Stimulated activated CD8-positive, alpha-beta memory T cell treated with anti-CD3 and anti-CD28 coated beads, Interleukin-2, amount 100 ng/mL, for 1 hour (primary cell): ENCODE measurements at regions not wholly inside any gene's neighbourhood (a gene's known extent, or its start where the extent isn't known, plus 50 kb on each side); places are given as distances from the start of the nearest gene placed in this dataset.
"Not testable (repeated sequence)": the region's sequence is repeated elsewhere in the genome, so short reads cannot be mapped to it uniquely, and the experiment has no call there.

Experiments
- DNase-seq, 2 donors: peaks; one replicate each; pipeline ENCODE4 v3.0.0-alpha.2; 2020; ENCODE audit warnings: low read depth in 2 of 2

- no peak for DNase-seq
Observed at GRCh38 chr6:145155873-145156782, 579.2 kb downstream of the EPM2A start.

- not testable (repeated sequence) for DNase-seq
Observed at GRCh38 chr6:145158636-145159035, 576.7 kb downstream of the EPM2A start.

DNA sequence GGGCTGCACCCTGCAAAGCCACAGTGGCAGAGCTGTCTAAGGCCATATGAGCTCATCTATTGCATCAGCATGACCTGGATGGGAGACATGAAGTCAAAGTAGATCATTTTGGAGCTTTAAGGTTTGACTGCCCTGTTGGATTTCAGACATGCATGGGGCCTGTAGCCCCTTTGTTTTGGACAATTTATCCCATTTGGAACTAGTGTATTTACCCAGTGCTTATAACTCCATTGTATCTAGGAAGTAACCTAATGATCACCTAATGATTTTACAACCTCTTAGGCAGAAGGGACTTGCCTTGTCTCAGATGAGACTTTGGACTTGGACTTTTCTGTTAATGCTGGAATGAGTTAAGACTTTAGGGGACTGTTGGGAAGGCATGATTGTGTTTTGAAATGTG is 575.4 kb downstream of the EPM2A start:
- DNase-seq: no peak

- no peak for DNase-seq
Observed at GRCh38 chr6:145161501-145161900, 573.8 kb downstream of the EPM2A start.

GRCh38 chr6:145169726-145170224 is 565.5 kb downstream of the EPM2A start:
- no peak for DNase-seq

GRCh38 chr6:145175470-145175869 is 559.9 kb downstream of the EPM2A start:
- DNase-seq: no peak

GRCh38 chr6:145178391-145178790 is 556.9 kb downstream of the EPM2A start:
- DNase-seq: no peak

GRCh38 chr6:145187491-145188206 is 547.7 kb downstream of the EPM2A start:
- DNase-seq: no peak

DNA sequence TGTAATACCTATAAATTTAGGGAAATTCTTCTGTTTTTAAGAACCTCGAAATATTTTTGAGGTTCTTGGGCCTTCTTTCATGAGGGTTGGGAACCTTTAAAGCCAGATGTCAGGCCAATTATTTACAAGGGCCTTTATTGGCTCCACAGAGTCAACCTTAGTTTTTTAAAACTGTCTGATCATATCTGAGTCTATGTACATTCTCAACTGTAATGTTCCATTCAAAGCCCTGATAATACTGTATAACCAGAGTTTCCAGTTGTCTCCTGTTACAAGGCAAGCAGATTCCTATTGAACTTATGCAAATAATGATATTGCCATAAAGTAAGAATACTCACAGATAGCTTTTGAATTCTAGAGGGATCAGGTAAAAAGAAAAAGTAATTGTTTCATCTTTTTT is 545.5 kb downstream of the EPM2A start:
- DNase-seq: no peak

GRCh38 chr6:145194389-145194788 is 540.9 kb downstream of the EPM2A start:
- no peak for DNase-seq

- DNase-seq: no peak
Observed at GRCh38 chr6:145199961-145200360, 535.4 kb downstream of the EPM2A start.

DNA sequence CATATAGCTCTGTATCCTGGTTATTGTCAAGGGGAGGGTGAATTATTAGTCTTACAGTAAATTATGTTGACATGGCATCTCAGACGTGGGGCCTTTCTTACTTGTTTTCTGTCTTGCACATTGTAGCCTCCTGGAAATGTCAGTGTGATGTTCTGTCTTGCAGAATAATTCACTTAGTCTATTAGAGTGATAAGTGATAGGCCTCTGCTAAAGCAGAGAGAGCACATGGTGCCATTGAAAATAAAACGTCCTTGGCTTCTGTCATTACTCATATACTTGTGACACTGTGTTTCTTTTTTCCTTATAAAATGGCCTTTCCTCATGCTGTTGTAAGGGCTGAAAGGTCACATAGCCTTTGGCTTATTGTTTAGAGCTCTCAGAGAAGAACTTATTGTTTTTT is 531.0 kb downstream of the EPM2A start:
- DNase-seq: no peak

DNA sequence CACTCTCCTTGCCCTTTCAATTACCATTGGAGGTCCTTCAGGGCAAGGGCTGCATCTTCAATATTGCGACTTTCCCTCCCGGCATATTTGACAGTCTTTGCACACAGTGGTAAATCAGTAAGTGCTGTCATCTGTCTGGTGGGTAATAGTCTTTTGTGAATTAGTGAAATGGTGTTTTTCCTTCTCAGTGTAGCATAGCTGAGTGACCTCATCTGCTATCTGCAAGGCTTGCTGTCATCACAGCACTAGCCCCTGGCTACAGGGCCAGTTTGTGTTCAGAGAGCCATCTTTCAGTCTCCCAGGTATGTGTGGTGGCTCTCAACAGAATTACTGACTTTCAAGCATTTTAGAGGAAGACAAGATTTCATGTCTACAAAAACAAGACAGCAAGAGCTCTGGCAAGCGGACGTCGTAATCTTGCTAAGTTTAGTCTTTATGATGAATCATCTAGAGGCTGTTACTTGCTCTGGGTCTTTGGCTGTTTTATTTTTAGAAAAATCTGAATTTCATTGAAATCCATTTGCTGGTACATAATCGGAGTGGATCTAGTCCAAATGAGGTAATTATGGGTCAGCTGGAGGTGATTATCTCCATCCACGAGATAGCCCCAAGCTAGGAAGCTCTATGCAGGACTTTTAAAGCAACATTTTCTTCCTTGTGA is 528.9 kb downstream of the EPM2A start:
- no peak for DNase-seq

GRCh38 chr6:145208474-145208873 is 526.8 kb downstream of the EPM2A start:
- no peak for DNase-seq

DNA sequence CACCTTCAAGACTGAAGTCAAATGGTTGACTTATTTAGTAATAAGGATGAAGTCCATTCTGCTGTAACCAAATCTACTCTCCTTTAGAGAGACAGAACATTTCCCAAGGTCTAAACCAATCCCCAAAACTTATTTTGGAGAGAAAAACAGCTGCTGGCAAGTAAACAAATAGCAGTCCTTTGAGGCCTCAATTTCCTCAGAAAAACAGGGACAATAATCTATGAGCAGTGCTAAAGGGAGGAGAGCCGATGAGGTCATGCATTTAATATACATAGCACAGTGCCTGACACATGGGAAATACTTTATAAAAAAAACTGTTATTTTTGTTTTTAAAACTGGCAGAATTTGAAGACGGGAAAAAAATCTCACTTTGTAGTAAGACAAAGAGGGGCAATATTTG is 526.0 kb downstream of the EPM2A start:
- DNase-seq: no peak

DNA sequence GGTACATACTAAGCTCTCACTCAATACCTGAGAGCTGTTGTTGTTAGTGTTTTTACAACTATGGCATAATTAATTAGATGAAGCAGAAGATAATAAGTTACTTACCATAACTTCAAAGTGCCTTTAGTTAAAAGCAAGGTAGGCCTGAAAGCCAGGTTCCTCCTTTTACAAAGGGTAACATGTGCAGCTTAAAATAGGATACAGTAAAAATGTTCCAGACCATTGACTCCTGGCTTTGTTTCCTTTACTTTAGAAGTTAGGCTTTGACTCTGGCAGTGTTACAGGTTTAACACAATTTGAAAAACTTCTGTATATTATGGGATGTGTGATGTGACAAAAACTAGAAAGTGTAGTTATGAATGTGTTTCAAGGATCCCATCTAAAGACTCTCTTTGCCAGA is 522.5 kb downstream of the EPM2A start:
- DNase-seq: no peak

GRCh38 chr6:145213614-145214013 is 521.7 kb downstream of the EPM2A start:
- DNase-seq: no peak

- DNase-seq: no peak
Observed at GRCh38 chr6:145214570-145214969, 520.8 kb downstream of the EPM2A start.

- no peak for DNase-seq
Observed at GRCh38 chr6:145224450-145224849, 510.9 kb downstream of the EPM2A start.

- DNase-seq: no peak
Observed at GRCh38 chr6:145225500-145225899, 509.8 kb downstream of the EPM2A start.

GRCh38 chr6:145227593-145227992 is 507.7 kb downstream of the EPM2A start:
- DNase-seq: no peak

GRCh38 chr6:145228962-145229582 is 506.2 kb downstream of the EPM2A start:
- DNase-seq: no peak
